Tibial artery (tissue), 4 donors: ENCODE measurements at regions not wholly inside any gene's neighbourhood (a gene's known extent, or its start where the extent isn't known, plus 50 kb on each side); places are given as distances from the start of the nearest gene placed in this dataset.
"Not testable (repeated sequence)": the region's sequence is repeated elsewhere in the genome, so short reads cannot be mapped to it uniquely, and the experiment has no call there.

Experiments
- DNase-seq, 2 donors: peaks; one replicate each; pipeline ENCODE4 v3.0.0-alpha.2; 2019
- H3K27ac ChIP-seq, 2 donors: fragments of 200-600 bp; sonication (generic) in 1 of 2; 1 replicate in 1 of 2; 2 replicates in 1 of 2; pipeline ENCODE4 v1.5.1; 2018 to 2019; ENCODE audit warnings: mild to moderate bottlenecking in 1 of 2
- H3K27me3 ChIP-seq, 2 donors: fragments of 200-600 bp; sonication (generic) in 1 of 2; one replicate each; pipeline versions ENCODE4 v1.5.1 to v1.6.0; 2016 to 2019
- H3K36me3 ChIP-seq, 3 donors: fragments of 200-600 bp; sonication (generic) in 2 of 3; one replicate each; pipeline ENCODE4 v1.5.1; 2016 to 2019; ENCODE audit warnings: mild to moderate bottlenecking in 2 of 3
- H3K4me1 ChIP-seq, 4 donors: fragments of 200-600 bp; sonication (generic) in 2 of 4; 1 replicate in 3 of 4; 2 replicates in 1 of 4; pipeline ENCODE4 v1.5.1; 2016 to 2019
- H3K4me3 ChIP-seq, 2 donors: fragments of 200-600 bp; sonication (generic) in 1 of 2; 1 replicate in 1 of 2; 2 replicates in 1 of 2; pipeline ENCODE4 v1.5.1; 2018 to 2019; ENCODE audit warnings: mild to moderate bottlenecking in 2 of 2
- H3K9me3 ChIP-seq, 3 donors: fragments of 200-600 bp; sonication (generic) in 1 of 3; one replicate each; pipeline ENCODE4 v1.5.1; 2016 to 2019
- intact Hi-C: fragments of 100-400 bp; cut with DNase I; formaldehyde crosslinking; loops from one replicate; pipeline ENCODE4 v1.15.0; 2023; ENCODE audit warnings: low total_unique reads
- TF ChIP-seq, protein P1 (sequence below), 2 experiments: fragments of 200-600 bp in 1 of 2; fragments of 450-650 bp in 1 of 2; IDR thresholded peaks; one replicate each; pipeline ENCODE4 v1.5.1; 2017 to 2019; ENCODE audit warnings: antibody characterized with exemption in 2 of 2, mild to moderate bottlenecking in 1 of 2, moderate library complexity in 1 of 2

GRCh38 chrX:35499071-35499862 lies 298.9 kb upstream of the MAGEB16 start:
- intact Hi-C loops: no loop called here
- Histone ChIP-seq H3K4me1 (no peaks in the 10 kb centered on the region), H3K36me3 (no peaks in the 10 kb centered on the region), H3K27ac (no peak overlapping the region), H3K4me3 (no peak overlapping the region), H3K27me3 (no peaks in the 10 kb centered on the region), H3K9me3 (no peaks in the 10 kb centered on the region)
- no peak for DNase-seq
- TF ChIP-seq, protein P1, sequence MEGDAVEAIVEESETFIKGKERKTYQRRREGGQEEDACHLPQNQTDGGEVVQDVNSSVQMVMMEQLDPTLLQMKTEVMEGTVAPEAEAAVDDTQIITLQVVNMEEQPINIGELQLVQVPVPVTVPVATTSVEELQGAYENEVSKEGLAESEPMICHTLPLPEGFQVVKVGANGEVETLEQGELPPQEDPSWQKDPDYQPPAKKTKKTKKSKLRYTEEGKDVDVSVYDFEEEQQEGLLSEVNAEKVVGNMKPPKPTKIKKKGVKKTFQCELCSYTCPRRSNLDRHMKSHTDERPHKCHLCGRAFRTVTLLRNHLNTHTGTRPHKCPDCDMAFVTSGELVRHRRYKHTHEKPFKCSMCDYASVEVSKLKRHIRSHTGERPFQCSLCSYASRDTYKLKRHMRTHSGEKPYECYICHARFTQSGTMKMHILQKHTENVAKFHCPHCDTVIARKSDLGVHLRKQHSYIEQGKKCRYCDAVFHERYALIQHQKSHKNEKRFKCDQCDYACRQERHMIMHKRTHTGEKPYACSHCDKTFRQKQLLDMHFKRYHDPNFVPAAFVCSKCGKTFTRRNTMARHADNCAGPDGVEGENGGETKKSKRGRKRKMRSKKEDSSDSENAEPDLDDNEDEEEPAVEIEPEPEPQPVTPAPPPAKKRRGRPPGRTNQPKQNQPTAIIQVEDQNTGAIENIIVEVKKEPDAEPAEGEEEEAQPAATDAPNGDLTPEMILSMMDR (IDR thresholded peaks at IDR 0.05): no peak

DNA sequence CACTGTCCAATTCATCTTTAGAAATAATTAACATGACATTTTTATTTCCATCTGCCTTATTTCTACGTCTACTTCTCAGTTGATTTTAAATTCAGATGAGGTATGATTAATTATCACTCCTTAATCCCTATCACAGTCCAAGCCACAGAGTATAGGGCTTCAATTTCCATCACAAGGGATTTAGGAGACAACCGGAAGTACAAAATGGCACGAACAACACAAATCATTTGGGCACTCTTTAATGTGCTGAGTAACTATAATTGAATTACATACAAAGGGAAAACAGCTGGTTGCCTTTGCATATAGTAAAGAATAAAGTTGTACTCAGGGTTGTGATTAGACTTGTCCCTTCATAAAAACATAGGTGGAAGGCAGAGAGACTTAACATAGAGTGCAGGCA lies 290.4 kb upstream of the MAGEB16 start:
- intact Hi-C loops: no loop called here

DNA sequence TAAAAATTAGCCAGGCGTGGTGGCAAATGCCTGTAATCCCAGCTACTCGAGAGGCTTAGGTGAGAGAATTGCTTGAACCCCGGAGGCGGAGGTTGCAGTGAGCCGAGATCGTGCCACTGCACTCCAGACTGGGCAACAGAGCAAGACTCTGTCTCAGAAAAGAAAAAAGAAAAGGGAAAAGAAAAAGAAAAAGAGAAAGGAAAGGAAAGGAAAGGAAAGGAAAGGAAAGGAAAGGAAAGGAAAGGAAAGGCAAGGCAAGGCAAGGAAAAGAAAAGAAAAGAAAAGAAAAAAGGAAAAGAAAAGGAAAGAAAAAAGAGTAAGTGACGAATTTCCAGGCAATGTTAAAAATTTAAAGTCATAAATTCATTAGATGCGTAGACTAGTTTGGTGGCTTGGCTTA lies 250.1 kb upstream of the MAGEB16 start:
- intact Hi-C loops, H3K9me3 ChIP-seq, DNase-seq, H3K4me1 ChIP-seq, H3K27me3 ChIP-seq, H3K36me3 ChIP-seq, H3K4me3 ChIP-seq, H3K27ac ChIP-seq: not testable (repeated sequence)

More for the DNA sequence above, 290.4 kb upstream of the MAGEB16 start:
- Histone ChIP-seq H3K4me1 (no peaks in the 10 kb centered on the region), H3K9me3 (no peaks in the 10 kb centered on the region), H3K4me3 (no peak overlapping the region), H3K27ac (no peak overlapping the region), H3K27me3 (no peaks in the 10 kb centered on the region), H3K36me3 (no peaks in the 10 kb centered on the region)
- TF ChIP-seq, protein P1 (IDR thresholded peaks at IDR 0.05): no peak
- no peak for DNase-seq

DNA sequence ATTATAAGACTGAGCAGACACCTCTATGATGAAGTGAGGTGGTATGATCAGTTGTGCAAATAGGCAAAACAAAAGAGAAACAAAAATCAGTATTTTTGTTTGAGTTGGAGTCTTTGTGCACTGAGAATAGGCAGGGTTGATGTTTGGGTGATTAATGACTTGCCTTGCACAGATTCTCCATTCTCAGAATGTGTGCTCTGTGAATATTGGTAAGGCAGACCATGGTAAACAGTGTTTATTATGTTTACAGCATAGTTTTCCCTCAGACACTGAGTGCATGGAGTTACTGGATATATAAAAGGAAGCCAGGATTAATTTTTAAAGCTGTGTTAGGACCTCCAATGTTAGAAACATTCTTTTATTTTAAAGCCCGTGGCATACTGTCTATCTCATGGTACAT lies 240.2 kb upstream of the MAGEB16 start:
- Histone ChIP-seq H3K4me3 (no peak overlapping the region), H3K4me1 (no peaks in the 10 kb centered on the region), H3K27me3 (no peaks in the 10 kb centered on the region), H3K27ac (no peak overlapping the region), H3K9me3 (no peaks in the 10 kb centered on the region), H3K36me3 (no peaks in the 10 kb centered on the region)
- intact Hi-C loops: no loop called here
- DNase-seq: no peak
- TF ChIP-seq, protein P1 (IDR thresholded peaks at IDR 0.05): no peak

GRCh38 chrX:35561985-35562384 lies 236.2 kb upstream of the MAGEB16 start:
- intact Hi-C loops: no loop called here
- TF ChIP-seq, protein P1 (IDR thresholded peaks at IDR 0.05): no peak
- DNase-seq: no peak
- H3K9me3 ChIP-seq: no peaks in the 10 kb centered on the region
- no peaks in the 10 kb centered on the region for H3K36me3 ChIP-seq
- no peaks in the 10 kb centered on the region for H3K27me3 ChIP-seq
- no peaks in the 10 kb centered on the region for H3K4me1 ChIP-seq
- H3K27ac ChIP-seq: no peak overlapping the region
- no peak overlapping the region for H3K4me3 ChIP-seq

DNA sequence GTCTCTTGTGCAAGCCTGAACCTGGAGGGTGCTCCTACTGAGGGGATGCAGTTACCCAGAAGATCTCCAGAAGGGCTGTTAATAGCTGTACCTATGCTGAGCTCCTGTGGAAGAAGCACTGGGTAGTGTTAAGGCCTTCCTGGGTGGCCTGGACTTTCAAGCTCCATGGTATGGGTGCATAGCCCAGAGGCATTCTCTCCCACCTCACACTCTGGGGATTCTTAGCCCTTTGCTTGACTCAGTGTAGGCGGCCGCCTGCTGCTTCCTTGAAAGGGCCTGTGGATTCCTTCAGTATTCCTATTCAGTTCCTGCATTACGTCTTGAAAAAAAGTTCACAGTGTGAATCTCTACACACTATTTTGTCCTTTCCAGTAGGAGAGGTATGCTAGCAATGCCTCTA lies 235.7 kb upstream of the MAGEB16 start:
- Histone ChIP-seq H3K4me1 (no peaks in the 10 kb centered on the region), H3K27me3 (no peaks in the 10 kb centered on the region), H3K27ac (no peak overlapping the region), H3K36me3 (no peaks in the 10 kb centered on the region), H3K4me3 (no peak overlapping the region), H3K9me3 (no peaks in the 10 kb centered on the region)
- no peak for DNase-seq
- intact Hi-C loops: no loop called here
- TF ChIP-seq, protein P1 (IDR thresholded peaks at IDR 0.05): no peak
